ENCODE measurements at regions not wholly inside any gene's neighbourhood (a gene's known extent, or its start where the extent isn't known, plus 50 kb on each side); places are given as distances from the start of the nearest gene placed in this dataset.

DNA sequence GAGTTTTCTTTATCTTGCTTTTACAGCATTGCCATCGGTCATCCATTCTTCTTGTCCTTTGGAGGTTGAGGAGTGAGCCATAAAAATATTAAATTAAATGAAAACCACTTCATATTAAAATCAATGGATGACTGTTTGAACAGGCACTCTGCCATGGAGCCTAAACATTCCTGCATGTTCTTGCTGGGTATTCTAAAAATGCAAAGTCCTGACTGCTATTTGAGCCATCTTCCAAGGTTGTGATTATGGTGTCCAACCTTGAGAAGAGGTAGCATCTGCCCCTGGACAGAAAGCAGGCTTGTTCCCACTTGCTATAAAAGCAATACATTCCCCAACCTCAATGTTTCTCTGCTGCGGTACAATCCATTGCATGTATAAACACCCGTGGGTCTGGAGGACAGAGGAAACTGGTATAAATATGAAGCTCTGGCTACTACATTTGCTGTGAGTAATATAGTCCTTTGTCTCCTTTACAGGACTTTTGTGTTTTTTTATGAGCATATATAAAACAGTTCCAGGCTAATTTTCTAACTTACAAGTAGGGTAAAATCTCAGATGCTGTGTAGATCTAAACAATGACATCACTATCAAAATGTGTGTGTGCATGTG, 70.9 kb upstream of the FAT4 start:
- H3K9ac ChIP-seq (ENCODE audit: control insufficient read depth, insufficient read depth, low read length), result no peak overlapping the region
- no peak overlapping the region for H3K27ac ChIP-seq (ENCODE audit: control insufficient read depth, insufficient read depth)
- H2AFZ ChIP-seq (ENCODE audit: control insufficient read depth, low read depth, low read length), result no peak overlapping the region
- no peaks in the 10 kb centered on the region for H3K9me3 ChIP-seq (replicated peaks; ENCODE audit: control insufficient read depth, insufficient read depth, low read length)
- SMC1A ChIA-PET (ENCODE audit: uncharacterized antibody, unreplicated experiment), result no interaction called here
- FAIRE-seq (no peak), ATAC-seq (no peak), DNase-seq (ENCODE audit: low read depth, low spot score) (no peak)
- CTCF ChIA-PET, result interaction anchor here (0.6 to 2.0 kb wide), 3 partner anchors 11 to 909 kb away, joined by 3 to 5 read pairs (median 3); no protein-coding TSS in a partner anchor
- H3K4me3 ChIP-seq, result no peak overlapping the region
- H3K4me2 ChIP-seq (ENCODE audit: control insufficient read depth, insufficient read depth), result no peak overlapping the region
- no peaks in the 10 kb centered on the region for H3K27me3 ChIP-seq (replicated peaks in 1 of 2; ENCODE audit: control insufficient read depth in 2 of 2, insufficient read depth in 2 of 2, low read length in 1 of 2)
- in situ Hi-C loops (cut with MboI) (no loop called here), intact Hi-C loops (cut with micrococcal nuclease; ENCODE audit: unreplicated experiment) (no loop called here)
- H3K36me3 ChIP-seq (ENCODE audit: control insufficient read depth in 2 of 2, insufficient read depth in 2 of 2, low read length in 1 of 2), result no peaks in the 10 kb centered on the region
- no peak for TF ChIP-seq NFYA (IDR thresholded peaks at IDR 0.05; ENCODE audit: borderline replicate concordance, low read depth, low read length)
- TF ChIP-seq TCF3 (IDR thresholded peaks at IDR 0.05; ENCODE audit: borderline replicate concordance, insufficient read depth, low read depth, low read length), result no peak
- no peak for TF ChIP-seq POLR2AphosphoS5 (IDR thresholded peaks at IDR 0.05; ENCODE audit: low read length)
- TF ChIP-seq MYB (IDR thresholded peaks at IDR 0.05; ENCODE audit: borderline replicate concordance, low read depth, low read length), result no peak
- TF ChIP-seq KDM1A (IDR thresholded peaks at IDR 0.05; ENCODE audit: borderline replicate concordance), result no peak
- no peak for TF ChIP-seq GATAD2B (conservative IDR thresholded peaks at IDR 0.05; ENCODE audit: low read depth)
- no peak for TF ChIP-seq POU2F2 (IDR thresholded peaks at IDR 0.05; ENCODE audit: borderline replicate concordance, low read depth, low read length)
- no peak for TF ChIP-seq USF1 (IDR thresholded peaks at IDR 0.05; ENCODE audit: borderline replicate concordance, extremely low read length, insufficient read depth, low read depth, low read length)
- no peak for TF ChIP-seq KLF5 (IDR thresholded peaks at IDR 0.05; ENCODE audit: partially characterized antibody)
- no TSS peak for BruUV-seq (replicated peaks)
- WGBS (ENCODE audit: insufficient coverage, insufficient replicate concordance, low lambda C conversion rate, missing lambda C conversion rate), result 30% methylated on average over 3 of the region's 3 CpGs
- POLR2A ChIA-PET, result no interaction called here
- RAD21 ChIA-PET (ENCODE audit: unreplicated experiment), result no interaction called here
- H3K79me2 ChIP-seq (ENCODE audit: control insufficient read depth, insufficient read depth, low read length), result no peaks in the 10 kb centered on the region
- no peaks in the 10 kb centered on the region for H3K4me1 ChIP-seq (ENCODE audit: control insufficient read depth, insufficient read depth, low read length)
- H4K20me1 ChIP-seq (ENCODE audit: control insufficient read depth, insufficient read depth), result no peaks in the 10 kb centered on the region

Data from GM12878 (cell line).